PC-9 (cell line): ENCODE measurements at regions not wholly inside any gene's neighbourhood (a gene's known extent, or its start where the extent isn't known, plus 50 kb on each side); places are given as distances from the start of the nearest gene placed in this dataset.

Experiments
- BruUV-seq: library from RNA; stranded (reverse); fragments of 400-500 nt; replicated peaks from 2 replicates; lab custom pipeline; 2021; lab: Mats Ljungman, UMichigan
- CTCF ChIA-PET: fragments of 300-600 bp; sonication (Branson Sonifier 250); formaldehyde crosslinking; loops from one replicate; lab custom pipeline; 2022; ENCODE audit warnings: antibody characterized with exemption; lab: Charles Lee
- POLR2A ChIA-PET: fragments of 300-600 bp; sonication (Branson Sonifier 250); formaldehyde crosslinking; loops from one replicate; lab custom pipeline; 2022; ENCODE audit warnings: antibody characterized with exemption; ENCODE audit not compliant: unreplicated experiment; lab: Charles Lee
- DNase-seq, 2 experiments: peaks; one replicate each; pipeline versions ENCODE4 v3.0.0 to v3.0.0-alpha.2; 2015 to 2022; ENCODE audit warnings: mixed read lengths in 1 of 2
- H2AFZ ChIP-seq: fragments of 200-600 bp; sonication (generic); 2 replicates; pipeline ENCODE4 v1.8.1; 2017; ENCODE audit warnings: antibody characterized with exemption
- H3F3A ChIP-seq: fragments of 200-600 bp; sonication (generic); 2 replicates; pipeline ENCODE4 v1.8.1; 2017; ENCODE audit warnings: antibody characterized with exemption, mild to moderate bottlenecking, low read depth; ENCODE audit not compliant: insufficient read depth
- H3K27ac ChIP-seq: fragments of 200-600 bp; sonication (generic); 2 replicates; pipeline ENCODE4 v1.6.1; 2016; ENCODE audit warnings: mixed run types
- H3K27me3 ChIP-seq: fragments of 200-600 bp; sonication (generic); 2 replicates; pipeline ENCODE4 v1.6.1; 2016; ENCODE audit warnings: low read depth, mixed run types; ENCODE audit not compliant: insufficient read depth
- H3K36me3 ChIP-seq: fragments of 200-600 bp; sonication (generic); 2 replicates; pipeline ENCODE4 v1.6.1; 2016; ENCODE audit warnings: low read depth, mixed run types
- H3K4me1 ChIP-seq: fragments of 200-600 bp; sonication (generic); replicated peaks from 2 replicates; pipeline ENCODE4 v1.6.1; 2016; ENCODE audit warnings: mixed run types; ENCODE audit not compliant: insufficient read depth
- H3K4me2 ChIP-seq: fragments of 200-600 bp; sonication (generic); 2 replicates; pipeline ENCODE4 v1.6.1; 2017; ENCODE audit warnings: mixed run types
- H3K4me3 ChIP-seq: fragments of 200-600 bp; sonication (generic); 2 replicates; pipeline ENCODE4 v1.6.1; 2016; ENCODE audit warnings: mixed run types
- H3K79me2 ChIP-seq: fragments of 200-600 bp; sonication (generic); 2 replicates; pipeline ENCODE4 v1.6.1; 2017; ENCODE audit warnings: low read depth, mixed run types
- H3K9me2 ChIP-seq: fragments of 200-600 bp; sonication (generic); 2 replicates; pipeline ENCODE4 v1.8.1; 2017; ENCODE audit warnings: mild to moderate bottlenecking; ENCODE audit not compliant: insufficient read depth
- H3K9me3 ChIP-seq: fragments of 200-600 bp; sonication (generic); 2 replicates; pipeline ENCODE4 v1.8.1; 2016; ENCODE audit warnings: low read depth; ENCODE audit not compliant: insufficient read depth
- H4K20me1 ChIP-seq: fragments of 200-600 bp; sonication (generic); 2 replicates; pipeline ENCODE4 v1.8.1; 2017; ENCODE audit not compliant: insufficient read depth
- CTCF ChIP-seq: fragments of 200-600 bp; sonication (generic); conservative IDR thresholded peaks from 2 replicates; pipeline ENCODE4 v1.6.1; 2017; ENCODE audit warnings: mixed run types, antibody characterized with exemption, mild to moderate bottlenecking, moderate library complexity
- EZH2 ChIP-seq: fragments of 200-600 bp; sonication (generic); IDR thresholded peaks from 2 replicates; pipeline ENCODE4 v1.8.0; 2017; ENCODE audit warnings: antibody characterized with exemption, low read depth
- intact Hi-C: fragments of 100-400 bp; cut with micrococcal nuclease; formaldehyde crosslinking; loops from one replicate; pipeline ENCODE4 v1.10.0; 2022; ENCODE audit not compliant: unreplicated experiment

- Histone ChIP-seq H3K79me2 (no peaks in the 10 kb centered on the region), H4K20me1 (no peaks in the 10 kb centered on the region), H3F3A (peaks cover 2% of the 10 kb centered on the region; the same call in 1 of the 2 replicates), H3K36me3 (no peaks in the 10 kb centered on the region), H3K27me3 (no peaks in the 10 kb centered on the region), H3K27ac (no peak overlapping the region), H3K4me1 (peaks cover 6% of the 10 kb centered on the region), H3K9me2 (no peaks in the 10 kb centered on the region), H3K4me2 (no peak overlapping the region), H3K9me3 (peaks cover 4% of the 10 kb centered on the region; the same call in 1 of the 2 replicates), H3K4me3 (no peak overlapping the region), H2AFZ (no peak overlapping the region)
- ChIA-PET POLR2A (no interaction called here), CTCF (no interaction called here)
- no peak for DNase-seq
- no TSS peak for BruUV-seq
- intact Hi-C loops, result no loop called here
- TF ChIP-seq CTCF (no peak), EZH2 (no peak)
These were observed 528.6 kb downstream of the ANKRD50 start for GRCh38 chr4:124183926-124184325.

GRCh38 chr4:124184792-124185191, 527.7 kb downstream of the ANKRD50 start:
- Histone ChIP-seq H3K4me1 (no peaks in the 10 kb centered on the region), H2AFZ (no peak overlapping the region; the same call in 1 of the 2 replicates), H3K4me2 (no peak overlapping the region), H3F3A (no peaks in the 10 kb centered on the region), H4K20me1 (no peaks in the 10 kb centered on the region), H3K79me2 (no peaks in the 10 kb centered on the region), H3K27ac (no peak overlapping the region), H3K4me3 (no peak overlapping the region), H3K9me3 (peaks cover 4% of the 10 kb centered on the region; the same call in 1 of the 2 replicates), H3K9me2 (no peaks in the 10 kb centered on the region), H3K27me3 (no peaks in the 10 kb centered on the region), H3K36me3 (no peaks in the 10 kb centered on the region)
- POLR2A ChIA-PET, result no interaction called here
- TF ChIP-seq CTCF (no peak), EZH2 (no peak)
- intact Hi-C loops, result no loop called here
- no peak for DNase-seq
- CTCF ChIA-PET, result no interaction called here
- no TSS peak for BruUV-seq

- H2AFZ ChIP-seq, result no peak overlapping the region
- peak in 1 of 2 experiments; percentile 26 for DNase-seq
- H4K20me1 ChIP-seq, result no peaks in the 10 kb centered on the region
- no peaks in the 10 kb centered on the region for H3K4me1 ChIP-seq
- BruUV-seq, result no TSS peak
- POLR2A ChIA-PET, result no interaction called here
- TF ChIP-seq EZH2 (no peak), CTCF (no peak)
- H3K36me3 ChIP-seq, result no peaks in the 10 kb centered on the region
- CTCF ChIA-PET, result no interaction called here
- H3K27me3 ChIP-seq, result no peaks in the 10 kb centered on the region
- no peaks in the 10 kb centered on the region for H3K79me2 ChIP-seq
- no peaks in the 10 kb centered on the region for H3F3A ChIP-seq
- no peak overlapping the region for H3K4me2 ChIP-seq
- no peak overlapping the region for H3K4me3 ChIP-seq
- H3K9me3 ChIP-seq, result 0 out of 2 replicates have a peak, but pooled peaks cover 4% of the 10 kb centered on the region
- intact Hi-C loops, result no loop called here
- H3K27ac ChIP-seq, result no peak overlapping the region
- H3K9me2 ChIP-seq, result no peaks in the 10 kb centered on the region
These were observed 523.9 kb downstream of the ANKRD50 start for GRCh38 chr4:124188595-124188994.
